ENCODE measurements at regions not wholly inside any gene's neighbourhood (a gene's known extent, or its start where the extent isn't known, plus 50 kb on each side); places are given as distances from the start of the nearest gene placed in this dataset.
A peak's percentile ranks its signal among the peaks of the same experiment; 100 is the strongest.

- H3K4me3 ChIP-seq (ENCODE audit: low read depth, low read length), result no peak overlapping the region
- TF ChIP-seq, protein P1, sequence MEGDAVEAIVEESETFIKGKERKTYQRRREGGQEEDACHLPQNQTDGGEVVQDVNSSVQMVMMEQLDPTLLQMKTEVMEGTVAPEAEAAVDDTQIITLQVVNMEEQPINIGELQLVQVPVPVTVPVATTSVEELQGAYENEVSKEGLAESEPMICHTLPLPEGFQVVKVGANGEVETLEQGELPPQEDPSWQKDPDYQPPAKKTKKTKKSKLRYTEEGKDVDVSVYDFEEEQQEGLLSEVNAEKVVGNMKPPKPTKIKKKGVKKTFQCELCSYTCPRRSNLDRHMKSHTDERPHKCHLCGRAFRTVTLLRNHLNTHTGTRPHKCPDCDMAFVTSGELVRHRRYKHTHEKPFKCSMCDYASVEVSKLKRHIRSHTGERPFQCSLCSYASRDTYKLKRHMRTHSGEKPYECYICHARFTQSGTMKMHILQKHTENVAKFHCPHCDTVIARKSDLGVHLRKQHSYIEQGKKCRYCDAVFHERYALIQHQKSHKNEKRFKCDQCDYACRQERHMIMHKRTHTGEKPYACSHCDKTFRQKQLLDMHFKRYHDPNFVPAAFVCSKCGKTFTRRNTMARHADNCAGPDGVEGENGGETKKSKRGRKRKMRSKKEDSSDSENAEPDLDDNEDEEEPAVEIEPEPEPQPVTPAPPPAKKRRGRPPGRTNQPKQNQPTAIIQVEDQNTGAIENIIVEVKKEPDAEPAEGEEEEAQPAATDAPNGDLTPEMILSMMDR (IDR thresholded peaks at IDR 0.05; ENCODE audit: low read depth, low read length), result no peak
These were observed 84.1 kb upstream of the ASB18 start for GRCh38 chr2:236348279-236348678.

DNA sequence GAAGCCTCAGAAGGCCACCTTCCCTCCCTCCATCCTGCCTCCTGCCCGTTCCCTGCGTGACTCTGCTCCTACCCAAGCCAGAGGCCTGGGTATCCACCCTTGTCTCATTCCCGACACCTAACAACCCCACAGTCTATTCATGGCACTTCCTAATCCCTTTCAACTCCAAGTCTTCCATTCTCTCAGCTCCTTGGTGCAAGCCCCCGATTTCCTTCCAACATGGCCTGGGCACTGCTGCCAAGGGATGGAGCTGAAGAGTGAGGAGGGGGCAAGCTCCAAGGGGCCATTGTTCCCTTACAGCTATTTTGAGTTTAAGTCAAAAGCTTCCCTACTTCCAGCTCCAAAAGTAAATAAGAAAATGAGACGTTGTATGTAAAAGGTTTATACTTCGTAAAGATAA lies 84.8 kb upstream of the ASB18 start:
- TF ChIP-seq, protein P1 (IDR thresholded peaks at IDR 0.05; ENCODE audit: low read depth, low read length), result no peak
- H3K4me3 ChIP-seq (ENCODE audit: low read depth, low read length), result no peak overlapping the region

DNA sequence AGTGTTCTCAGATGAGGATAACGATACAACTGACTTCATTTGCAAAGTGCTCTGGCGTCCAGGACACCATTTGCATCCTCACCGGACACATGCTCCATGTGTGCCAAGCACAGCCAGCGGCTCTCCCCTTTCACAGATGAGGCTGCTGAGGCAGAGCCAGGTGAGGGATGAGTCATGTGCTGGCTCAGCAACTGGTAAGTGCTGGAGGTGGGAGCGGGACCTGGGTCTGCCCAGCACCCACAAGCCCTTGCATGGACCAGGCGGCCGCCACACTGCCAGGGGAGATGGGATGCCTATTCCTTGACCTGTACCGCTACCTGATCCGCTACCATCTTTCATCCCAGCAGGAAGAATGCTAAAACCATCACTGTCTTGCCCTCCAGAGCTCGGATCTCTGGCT lies 86.2 kb upstream of the ASB18 start:
- no peak overlapping the region for H3K4me3 ChIP-seq (ENCODE audit: low read depth, low read length)
- TF ChIP-seq, protein P1 (IDR thresholded peaks at IDR 0.05; ENCODE audit: low read depth, low read length), result no peak

- TF ChIP-seq, protein P1 (IDR thresholded peaks at IDR 0.05; ENCODE audit: low read depth, low read length), result no peak
- H3K4me3 ChIP-seq (ENCODE audit: low read depth, low read length), result no peak overlapping the region
These were observed 87.8 kb upstream of the ASB18 start for GRCh38 chr2:236351966-236352525.

DNA sequence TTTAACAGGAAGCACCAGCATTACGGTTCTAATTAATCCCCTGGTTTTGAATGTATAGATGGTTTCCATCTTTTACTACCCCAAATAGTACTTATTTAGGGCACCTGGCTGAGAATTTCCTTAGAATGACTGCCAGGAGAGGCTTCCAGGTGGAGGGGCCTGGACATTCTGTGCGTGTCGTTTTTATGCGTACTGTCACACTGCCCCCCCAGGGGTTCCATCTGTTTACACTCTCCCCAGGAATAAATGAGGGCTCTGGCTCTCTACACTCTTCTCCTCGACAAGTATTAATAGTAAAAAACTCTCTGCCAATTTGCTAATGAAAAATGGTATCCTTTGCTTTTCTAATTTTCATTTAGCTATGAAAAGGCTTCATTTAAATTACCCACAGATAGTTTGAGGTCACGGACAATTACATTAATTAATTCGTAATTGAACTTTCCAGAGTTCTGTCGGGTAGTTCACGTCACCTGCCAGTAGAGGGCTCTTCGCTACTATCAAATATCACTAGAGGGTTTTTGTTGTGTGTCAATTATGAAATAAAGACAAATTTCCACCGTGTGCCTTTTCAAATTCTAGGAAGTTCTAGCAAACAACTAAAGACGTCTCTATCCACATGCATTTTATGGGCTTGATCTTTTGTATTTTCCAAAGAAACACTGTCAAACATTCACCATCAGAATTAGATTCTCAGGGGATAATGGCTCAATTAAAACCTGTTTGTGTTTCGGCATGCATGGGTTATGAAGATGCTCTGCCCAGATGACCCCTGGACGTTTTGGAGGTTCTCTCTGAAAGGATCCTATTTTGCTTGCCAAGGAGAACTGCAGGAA lies 88.8 kb upstream of the ASB18 start:
- TF ChIP-seq, protein P1 (IDR thresholded peaks at IDR 0.05; ENCODE audit: low read depth, low read length), result peak; percentile 64
- no peak overlapping the region for H3K4me3 ChIP-seq (ENCODE audit: low read depth, low read length)

- no peak overlapping the region for H3K4me3 ChIP-seq (ENCODE audit: low read depth, low read length)
- TF ChIP-seq, protein P1 (IDR thresholded peaks at IDR 0.05; ENCODE audit: low read depth, low read length), result no peak
These were observed 89.4 kb upstream of the ASB18 start for GRCh38 chr2:236353594-236353942.

All from WI38 (cell line).